ENCODE measurements at regions not wholly inside any gene's neighbourhood (a gene's known extent, or its start where the extent isn't known, plus 50 kb on each side); places are given as distances from the start of the nearest gene placed in this dataset.

DNA sequence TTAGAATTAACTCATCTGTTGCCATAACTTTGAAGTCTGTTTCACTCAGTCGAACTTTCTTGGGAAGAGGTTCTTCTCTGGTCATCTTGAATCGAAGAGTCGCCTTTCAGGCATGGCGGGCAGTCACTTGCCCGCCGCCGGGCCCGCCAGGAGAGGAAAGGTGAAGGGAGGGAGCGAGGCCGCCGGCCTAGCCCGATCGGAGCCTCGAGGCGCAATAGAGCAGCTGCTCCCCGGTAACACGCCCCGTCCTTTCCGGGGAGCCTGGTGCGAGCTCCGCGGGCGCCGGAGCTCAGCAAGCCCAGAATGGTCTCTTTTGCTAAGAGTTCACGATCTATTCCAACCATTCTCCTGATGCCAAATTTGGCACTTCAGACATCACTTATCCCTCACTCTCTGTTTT lies 591.8 kb downstream of the TFAP2B start:
- DNase-seq (ENCODE audit: low read depth) = no peak

DNA sequence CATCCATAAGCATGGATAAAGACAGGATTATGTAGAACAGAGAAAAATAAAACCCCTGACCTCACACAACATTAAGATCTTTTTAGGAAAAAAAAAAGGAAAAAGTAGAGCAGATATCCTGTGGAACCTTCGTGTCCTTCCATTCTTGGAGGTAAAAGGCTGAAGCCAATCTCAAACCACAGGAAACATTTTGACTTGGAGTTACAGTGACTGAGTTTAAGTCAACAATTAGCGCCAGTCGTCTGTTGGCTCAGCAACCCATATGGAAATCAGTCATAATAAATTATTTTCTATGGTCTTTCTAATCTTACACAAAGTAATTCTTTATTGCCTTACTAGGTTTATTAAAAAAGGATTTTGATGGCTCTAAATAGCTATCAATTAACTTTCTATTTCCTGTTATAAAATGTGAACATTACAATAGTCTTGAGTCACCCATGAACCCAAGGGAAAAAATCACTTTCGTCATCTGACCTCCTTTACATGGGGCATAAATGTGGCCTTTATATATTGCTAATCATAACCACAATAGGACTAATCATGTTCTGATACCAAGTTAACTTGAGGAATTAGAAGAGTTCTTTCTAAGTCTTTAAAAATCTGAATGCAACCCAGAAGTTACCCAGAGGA lies 592.9 kb downstream of the TFAP2B start:
- DNase-seq (ENCODE audit: low read depth) = no peak
- TF ChIP-seq, protein P1, sequence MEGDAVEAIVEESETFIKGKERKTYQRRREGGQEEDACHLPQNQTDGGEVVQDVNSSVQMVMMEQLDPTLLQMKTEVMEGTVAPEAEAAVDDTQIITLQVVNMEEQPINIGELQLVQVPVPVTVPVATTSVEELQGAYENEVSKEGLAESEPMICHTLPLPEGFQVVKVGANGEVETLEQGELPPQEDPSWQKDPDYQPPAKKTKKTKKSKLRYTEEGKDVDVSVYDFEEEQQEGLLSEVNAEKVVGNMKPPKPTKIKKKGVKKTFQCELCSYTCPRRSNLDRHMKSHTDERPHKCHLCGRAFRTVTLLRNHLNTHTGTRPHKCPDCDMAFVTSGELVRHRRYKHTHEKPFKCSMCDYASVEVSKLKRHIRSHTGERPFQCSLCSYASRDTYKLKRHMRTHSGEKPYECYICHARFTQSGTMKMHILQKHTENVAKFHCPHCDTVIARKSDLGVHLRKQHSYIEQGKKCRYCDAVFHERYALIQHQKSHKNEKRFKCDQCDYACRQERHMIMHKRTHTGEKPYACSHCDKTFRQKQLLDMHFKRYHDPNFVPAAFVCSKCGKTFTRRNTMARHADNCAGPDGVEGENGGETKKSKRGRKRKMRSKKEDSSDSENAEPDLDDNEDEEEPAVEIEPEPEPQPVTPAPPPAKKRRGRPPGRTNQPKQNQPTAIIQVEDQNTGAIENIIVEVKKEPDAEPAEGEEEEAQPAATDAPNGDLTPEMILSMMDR (IDR thresholded peaks at IDR 0.05; ENCODE audit: low read depth, low read length) = no peak
- TF ChIP-seq MYC (IDR thresholded peaks at IDR 0.05; ENCODE audit: low read depth, low read length) (no peak), POLR2A (IDR thresholded peaks at IDR 0.05; ENCODE audit: extremely low read depth, insufficient read length) (no peak)
- TF ChIP-seq, protein P2, sequence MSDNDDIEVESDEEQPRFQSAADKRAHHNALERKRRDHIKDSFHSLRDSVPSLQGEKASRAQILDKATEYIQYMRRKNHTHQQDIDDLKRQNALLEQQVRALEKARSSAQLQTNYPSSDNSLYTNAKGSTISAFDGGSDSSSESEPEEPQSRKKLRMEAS (IDR thresholded peaks at IDR 0.05; ENCODE audit: low read depth, low read length) = no peak
- H3K4me3 ChIP-seq (ENCODE audit: low read depth, low read length) = no peak overlapping the region

More for the DNA sequence above, 591.8 kb downstream of the TFAP2B start:
- H3K4me3 ChIP-seq (ENCODE audit: low read depth, low read length) = no peak overlapping the region
- TF ChIP-seq MYC (IDR thresholded peaks at IDR 0.05; ENCODE audit: low read depth, low read length) = no peak
- TF ChIP-seq, protein P2 (IDR thresholded peaks at IDR 0.05; ENCODE audit: low read depth, low read length) = no peak
- no peak for TF ChIP-seq POLR2A (IDR thresholded peaks at IDR 0.05; ENCODE audit: extremely low read depth, insufficient read length)
- TF ChIP-seq, protein P1 (IDR thresholded peaks at IDR 0.05; ENCODE audit: low read depth, low read length) = no peak

DNA sequence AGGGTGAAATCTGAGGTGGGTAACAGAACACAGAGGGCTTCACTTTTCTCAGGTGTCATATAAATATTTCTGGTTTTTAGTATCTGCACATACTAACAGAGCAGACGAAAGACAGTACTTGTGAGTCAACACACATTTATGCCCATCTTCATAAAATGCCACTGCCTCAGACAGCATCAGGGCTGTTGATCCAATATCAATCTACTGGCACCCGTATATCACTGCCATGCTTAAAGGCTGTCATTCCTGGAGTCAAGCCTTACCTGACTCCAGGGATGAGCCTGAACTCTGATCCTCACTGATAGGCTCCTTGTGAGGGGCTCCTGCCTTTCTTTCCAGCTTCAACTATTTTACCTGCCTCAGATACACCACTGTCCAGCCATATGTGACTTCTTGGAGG lies 595.7 kb downstream of the TFAP2B start:
- no peak for DNase-seq (ENCODE audit: low read depth)

DNA sequence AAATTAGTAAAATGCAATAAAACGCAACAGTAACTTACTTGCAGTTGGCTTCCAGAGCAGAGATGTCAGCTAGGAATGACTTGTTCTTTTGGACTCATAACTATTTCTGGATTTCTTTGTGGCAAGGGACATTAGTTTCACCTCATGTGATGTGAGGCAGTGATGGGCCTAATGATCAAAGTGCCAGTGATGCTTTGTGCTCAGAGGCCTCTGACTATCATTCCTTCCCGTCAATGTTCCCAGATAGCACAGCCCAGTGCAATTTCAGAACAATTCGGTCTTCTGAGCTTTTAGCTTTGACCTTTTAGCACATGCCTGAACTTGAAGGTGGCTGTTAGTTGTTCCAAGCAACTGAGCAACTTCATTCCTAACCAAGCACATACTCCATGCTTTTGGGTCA lies 596.8 kb downstream of the TFAP2B start:
- TF ChIP-seq, protein P2 (IDR thresholded peaks at IDR 0.05; ENCODE audit: low read depth, low read length) = no peak
- TF ChIP-seq POLR2A (IDR thresholded peaks at IDR 0.05; ENCODE audit: extremely low read depth, insufficient read length) (no peak), MYC (IDR thresholded peaks at IDR 0.05; ENCODE audit: low read depth, low read length) (no peak)
- TF ChIP-seq, protein P1 (IDR thresholded peaks at IDR 0.05; ENCODE audit: low read depth, low read length) = no peak
- no peak for DNase-seq (ENCODE audit: low read depth)
- H3K4me3 ChIP-seq (ENCODE audit: low read depth, low read length) = no peak overlapping the region

More for the DNA sequence above, 595.7 kb downstream of the TFAP2B start:
- TF ChIP-seq, protein P1 (IDR thresholded peaks at IDR 0.05; ENCODE audit: low read depth, low read length) = no peak
- TF ChIP-seq POLR2A (IDR thresholded peaks at IDR 0.05; ENCODE audit: extremely low read depth, insufficient read length) (no peak), MYC (IDR thresholded peaks at IDR 0.05; ENCODE audit: low read depth, low read length) (no peak)
- TF ChIP-seq, protein P2 (IDR thresholded peaks at IDR 0.05; ENCODE audit: low read depth, low read length) = no peak
- no peak overlapping the region for H3K4me3 ChIP-seq (ENCODE audit: low read depth, low read length)

DNA sequence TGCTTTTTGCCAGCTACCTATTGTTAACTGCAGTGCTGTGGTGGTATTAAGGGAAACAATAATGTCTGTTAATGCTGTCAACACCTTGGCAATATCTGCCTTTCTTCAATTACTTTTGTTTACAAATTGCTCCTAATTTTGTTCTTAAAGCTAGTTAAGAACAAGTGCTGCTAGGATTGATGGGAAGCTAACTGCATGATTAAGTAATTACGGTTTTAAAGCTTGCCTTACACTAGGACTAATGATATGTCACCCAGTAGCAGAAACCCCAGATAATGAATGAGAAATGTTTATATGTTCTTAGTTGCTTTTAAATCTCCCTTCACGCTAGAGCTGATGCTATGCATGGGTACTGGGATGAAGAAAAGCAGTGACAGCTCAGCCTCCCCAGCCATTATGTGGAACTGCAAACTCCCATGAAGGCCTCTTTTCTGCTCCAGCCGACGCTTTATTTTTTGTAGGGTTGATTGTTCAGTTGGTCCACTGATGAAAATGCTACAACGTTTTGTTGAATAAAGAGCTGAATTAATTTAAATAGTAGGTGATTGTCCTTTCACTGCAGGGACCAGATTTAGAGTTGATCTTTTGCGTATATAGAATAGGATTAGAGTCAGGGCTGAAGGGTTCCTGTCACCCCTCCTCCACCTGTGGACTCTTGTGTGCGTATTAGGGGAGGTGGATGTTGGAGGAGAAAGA lies 610.5 kb downstream of the TFAP2B start:
- TF ChIP-seq, protein P1 (IDR thresholded peaks at IDR 0.05; ENCODE audit: low read depth, low read length) = no peak
- TF ChIP-seq MYC (IDR thresholded peaks at IDR 0.05; ENCODE audit: low read depth, low read length) = no peak
- no peak for TF ChIP-seq POLR2A (IDR thresholded peaks at IDR 0.05; ENCODE audit: extremely low read depth, insufficient read length)
- TF ChIP-seq, protein P2 (IDR thresholded peaks at IDR 0.05; ENCODE audit: low read depth, low read length) = no peak
- no peak overlapping the region for H3K4me3 ChIP-seq (ENCODE audit: low read depth, low read length)
- no peak for DNase-seq (ENCODE audit: low read depth)
